ENCODE measurements at regions not wholly inside any gene's neighbourhood (a gene's known extent, or its start where the extent isn't known, plus 50 kb on each side); places are given as distances from the start of the nearest gene placed in this dataset.

DNA sequence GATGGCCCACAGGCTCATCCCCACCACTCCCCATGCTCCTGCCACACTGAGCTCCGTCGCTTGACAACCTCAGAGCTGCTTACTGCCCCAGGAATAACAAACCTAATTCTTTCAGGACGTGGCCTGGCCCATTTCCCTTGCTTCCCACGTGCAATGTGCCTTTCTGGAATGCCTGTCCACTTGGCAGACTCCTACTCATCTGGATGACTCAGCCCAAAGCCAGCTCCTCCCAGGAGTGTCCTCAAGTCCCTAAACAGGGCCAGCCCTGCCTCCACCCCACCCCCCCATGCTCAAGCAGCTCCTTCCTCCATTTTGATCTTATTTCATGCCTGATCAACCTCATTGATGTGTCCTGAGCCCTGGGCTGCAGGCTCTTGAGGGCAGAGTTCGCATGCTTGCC is 164.9 kb upstream of the RNF32 start:
- no peak for TF ChIP-seq SPI1 (IDR thresholded peaks at IDR 0.05; ENCODE audit: borderline replicate concordance, low read depth)
- TF ChIP-seq, protein P1, sequence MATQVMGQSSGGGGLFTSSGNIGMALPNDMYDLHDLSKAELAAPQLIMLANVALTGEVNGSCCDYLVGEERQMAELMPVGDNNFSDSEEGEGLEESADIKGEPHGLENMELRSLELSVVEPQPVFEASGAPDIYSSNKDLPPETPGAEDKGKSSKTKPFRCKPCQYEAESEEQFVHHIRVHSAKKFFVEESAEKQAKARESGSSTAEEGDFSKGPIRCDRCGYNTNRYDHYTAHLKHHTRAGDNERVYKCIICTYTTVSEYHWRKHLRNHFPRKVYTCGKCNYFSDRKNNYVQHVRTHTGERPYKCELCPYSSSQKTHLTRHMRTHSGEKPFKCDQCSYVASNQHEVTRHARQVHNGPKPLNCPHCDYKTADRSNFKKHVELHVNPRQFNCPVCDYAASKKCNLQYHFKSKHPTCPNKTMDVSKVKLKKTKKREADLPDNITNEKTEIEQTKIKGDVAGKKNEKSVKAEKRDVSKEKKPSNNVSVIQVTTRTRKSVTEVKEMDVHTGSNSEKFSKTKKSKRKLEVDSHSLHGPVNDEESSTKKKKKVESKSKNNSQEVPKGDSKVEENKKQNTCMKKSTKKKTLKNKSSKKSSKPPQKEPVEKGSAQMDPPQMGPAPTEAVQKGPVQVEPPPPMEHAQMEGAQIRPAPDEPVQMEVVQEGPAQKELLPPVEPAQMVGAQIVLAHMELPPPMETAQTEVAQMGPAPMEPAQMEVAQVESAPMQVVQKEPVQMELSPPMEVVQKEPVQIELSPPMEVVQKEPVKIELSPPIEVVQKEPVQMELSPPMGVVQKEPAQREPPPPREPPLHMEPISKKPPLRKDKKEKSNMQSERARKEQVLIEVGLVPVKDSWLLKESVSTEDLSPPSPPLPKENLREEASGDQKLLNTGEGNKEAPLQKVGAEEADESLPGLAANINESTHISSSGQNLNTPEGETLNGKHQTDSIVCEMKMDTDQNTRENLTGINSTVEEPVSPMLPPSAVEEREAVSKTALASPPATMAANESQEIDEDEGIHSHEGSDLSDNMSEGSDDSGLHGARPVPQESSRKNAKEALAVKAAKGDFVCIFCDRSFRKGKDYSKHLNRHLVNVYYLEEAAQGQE (IDR thresholded peaks at IDR 0.05; ENCODE audit: insufficient replicate concordance, low read depth) = no peak
- TF ChIP-seq, protein P2, sequence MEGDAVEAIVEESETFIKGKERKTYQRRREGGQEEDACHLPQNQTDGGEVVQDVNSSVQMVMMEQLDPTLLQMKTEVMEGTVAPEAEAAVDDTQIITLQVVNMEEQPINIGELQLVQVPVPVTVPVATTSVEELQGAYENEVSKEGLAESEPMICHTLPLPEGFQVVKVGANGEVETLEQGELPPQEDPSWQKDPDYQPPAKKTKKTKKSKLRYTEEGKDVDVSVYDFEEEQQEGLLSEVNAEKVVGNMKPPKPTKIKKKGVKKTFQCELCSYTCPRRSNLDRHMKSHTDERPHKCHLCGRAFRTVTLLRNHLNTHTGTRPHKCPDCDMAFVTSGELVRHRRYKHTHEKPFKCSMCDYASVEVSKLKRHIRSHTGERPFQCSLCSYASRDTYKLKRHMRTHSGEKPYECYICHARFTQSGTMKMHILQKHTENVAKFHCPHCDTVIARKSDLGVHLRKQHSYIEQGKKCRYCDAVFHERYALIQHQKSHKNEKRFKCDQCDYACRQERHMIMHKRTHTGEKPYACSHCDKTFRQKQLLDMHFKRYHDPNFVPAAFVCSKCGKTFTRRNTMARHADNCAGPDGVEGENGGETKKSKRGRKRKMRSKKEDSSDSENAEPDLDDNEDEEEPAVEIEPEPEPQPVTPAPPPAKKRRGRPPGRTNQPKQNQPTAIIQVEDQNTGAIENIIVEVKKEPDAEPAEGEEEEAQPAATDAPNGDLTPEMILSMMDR (IDR thresholded peaks at IDR 0.05; ENCODE audit: insufficient read depth, low read length) = no peak
- no peak for TF ChIP-seq GABPA (IDR thresholded peaks at IDR 0.05; ENCODE audit: low read depth)
- no peaks in the 10 kb centered on the region for H3K27me3 ChIP-seq (ENCODE audit: insufficient read depth, poor library complexity, severe bottlenecking)

GRCh38 chr7:156475179-156475578 is 165.4 kb upstream of the RNF32 start:
- H3K27me3 ChIP-seq (ENCODE audit: insufficient read depth, poor library complexity, severe bottlenecking) = no peaks in the 10 kb centered on the region
- no peak overlapping the region for H3K4me3 ChIP-seq (replicated peaks; ENCODE audit: insufficient read depth, low read length)
- no peak for TF ChIP-seq SPI1 (IDR thresholded peaks at IDR 0.05; ENCODE audit: borderline replicate concordance, low read depth)
- TF ChIP-seq GABPA (IDR thresholded peaks at IDR 0.05; ENCODE audit: low read depth) = no peak
- TF ChIP-seq POLR2AphosphoS5 (IDR thresholded peaks at IDR 0.05; ENCODE audit: low read depth) = no peak
- TF ChIP-seq, protein P1 (IDR thresholded peaks at IDR 0.05; ENCODE audit: insufficient replicate concordance, low read depth) = no peak
- TF ChIP-seq, protein P2 (IDR thresholded peaks at IDR 0.05; ENCODE audit: insufficient read depth, low read length) = no peak
- H3K27ac ChIP-seq (replicated peaks) = no peak overlapping the region
- peak; percentile 21 to 34 for DNase-seq (ENCODE audit: low read depth in 1 of 2, low spot score in 1 of 2)

More for the DNA sequence above, 164.9 kb upstream of the RNF32 start:
- no peak for DNase-seq (ENCODE audit: low read depth in 1 of 2, low spot score in 1 of 2)
- H3K27ac ChIP-seq (replicated peaks) = no peak overlapping the region
- H3K4me3 ChIP-seq (replicated peaks; ENCODE audit: insufficient read depth, low read length) = no peak overlapping the region

DNA sequence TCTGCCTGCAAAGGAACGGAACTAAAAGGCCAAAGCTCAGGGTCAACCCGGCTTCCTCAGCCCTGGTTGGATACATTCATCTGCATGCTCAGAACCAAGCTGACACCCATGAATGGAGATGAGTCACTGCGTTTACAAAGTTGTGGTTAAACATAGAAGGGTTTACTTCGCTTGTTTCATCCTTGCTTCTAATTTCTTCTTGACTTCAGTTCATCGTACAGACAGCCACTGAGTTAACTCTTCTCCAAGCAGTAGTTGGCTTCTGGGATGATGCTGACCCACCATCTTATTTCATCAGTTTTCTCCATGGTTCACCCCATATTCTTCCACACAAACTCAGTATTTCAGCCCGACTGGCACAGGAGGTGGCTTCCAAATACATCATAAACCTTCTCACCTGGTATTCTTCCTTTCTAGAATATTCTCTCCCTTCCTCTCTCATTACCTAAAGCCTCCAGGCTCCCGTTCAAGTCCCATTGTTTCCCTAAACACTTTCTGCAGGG is 166.3 kb upstream of the RNF32 start:
- TF ChIP-seq GABPA (IDR thresholded peaks at IDR 0.05; ENCODE audit: low read depth) = no peak
- TF ChIP-seq POLR2AphosphoS5 (IDR thresholded peaks at IDR 0.05; ENCODE audit: low read depth) = no peak
- no peak for TF ChIP-seq SPI1 (IDR thresholded peaks at IDR 0.05; ENCODE audit: borderline replicate concordance, low read depth)
- TF ChIP-seq, protein P2 (IDR thresholded peaks at IDR 0.05; ENCODE audit: insufficient read depth, low read length) = no peak
- TF ChIP-seq, protein P1 (IDR thresholded peaks at IDR 0.05; ENCODE audit: insufficient replicate concordance, low read depth) = no peak
- H3K27me3 ChIP-seq (ENCODE audit: insufficient read depth, poor library complexity, severe bottlenecking) = no peaks in the 10 kb centered on the region
- H3K4me3 ChIP-seq (replicated peaks; ENCODE audit: insufficient read depth, low read length) = no peak overlapping the region
- no peak overlapping the region for H3K27ac ChIP-seq (replicated peaks)
- peak; percentile 23 to 57 for DNase-seq (ENCODE audit: low read depth in 1 of 2, low spot score in 1 of 2)
